C4-2B (cell line): ENCODE measurements at regions not wholly inside any gene's neighbourhood (a gene's known extent, or its start where the extent isn't known, plus 50 kb on each side); places are given as distances from the start of the nearest gene placed in this dataset.

Experiments
- ZFX ChIP-seq: fragments of 450-650 bp; IDR thresholded peaks from 2 replicates; pipeline ENCODE4 v1.6.1; 2017
- TF ChIP-seq, protein P1 (sequence below): fragments of 450-650 bp; conservative IDR thresholded peaks from 2 replicates; pipeline ENCODE4 v1.5.1; 2017; ENCODE audit warnings: mild to moderate bottlenecking

DNA sequence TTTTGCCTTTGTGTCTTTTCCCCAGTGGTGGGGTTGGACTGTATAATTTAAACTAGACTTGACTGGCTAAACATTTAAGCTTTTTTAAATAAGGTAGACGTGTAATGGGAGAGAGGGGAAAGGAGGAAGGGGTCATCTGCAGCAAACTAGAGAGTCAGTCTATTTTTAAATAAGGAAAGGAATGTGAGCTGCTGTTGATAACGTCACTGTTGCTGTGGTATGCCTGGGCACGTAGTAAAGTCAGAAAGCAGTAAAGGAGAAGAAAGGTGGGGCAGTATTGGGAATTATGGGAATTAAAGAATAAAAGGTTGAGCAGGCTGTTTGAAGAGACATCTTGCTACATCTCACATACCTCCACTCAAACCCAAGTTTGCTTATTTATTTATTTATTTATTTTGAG, 80.4 kb upstream of the FSHB start:
- TF ChIP-seq, protein P1, sequence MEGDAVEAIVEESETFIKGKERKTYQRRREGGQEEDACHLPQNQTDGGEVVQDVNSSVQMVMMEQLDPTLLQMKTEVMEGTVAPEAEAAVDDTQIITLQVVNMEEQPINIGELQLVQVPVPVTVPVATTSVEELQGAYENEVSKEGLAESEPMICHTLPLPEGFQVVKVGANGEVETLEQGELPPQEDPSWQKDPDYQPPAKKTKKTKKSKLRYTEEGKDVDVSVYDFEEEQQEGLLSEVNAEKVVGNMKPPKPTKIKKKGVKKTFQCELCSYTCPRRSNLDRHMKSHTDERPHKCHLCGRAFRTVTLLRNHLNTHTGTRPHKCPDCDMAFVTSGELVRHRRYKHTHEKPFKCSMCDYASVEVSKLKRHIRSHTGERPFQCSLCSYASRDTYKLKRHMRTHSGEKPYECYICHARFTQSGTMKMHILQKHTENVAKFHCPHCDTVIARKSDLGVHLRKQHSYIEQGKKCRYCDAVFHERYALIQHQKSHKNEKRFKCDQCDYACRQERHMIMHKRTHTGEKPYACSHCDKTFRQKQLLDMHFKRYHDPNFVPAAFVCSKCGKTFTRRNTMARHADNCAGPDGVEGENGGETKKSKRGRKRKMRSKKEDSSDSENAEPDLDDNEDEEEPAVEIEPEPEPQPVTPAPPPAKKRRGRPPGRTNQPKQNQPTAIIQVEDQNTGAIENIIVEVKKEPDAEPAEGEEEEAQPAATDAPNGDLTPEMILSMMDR, result no peak
- TF ChIP-seq ZFX, result no peak
